Ovary (tissue), 7 donors: ENCODE measurements at regions not wholly inside any gene's neighbourhood (a gene's known extent, or its start where the extent isn't known, plus 50 kb on each side); places are given as distances from the start of the nearest gene placed in this dataset.

Experiments used
- DNase-seq, 5 donors: peaks; one replicate each; pipeline ENCODE4 v3.0.0-alpha.2; 2019 to 2020
- H3K27ac ChIP-seq, 2 donors: fragments of 200-600 bp; one replicate each; pipeline versions ENCODE4 v1.5.1 to v1.8.0; 2019 to 2022
- H3K27me3 ChIP-seq: fragments of 200-600 bp; one replicate; pipeline ENCODE4 v1.8.0; 2022
- H3K36me3 ChIP-seq: fragments of 200-600 bp; sonication (generic); one replicate; pipeline ENCODE4 v1.5.1; 2019
- H3K4me1 ChIP-seq: one replicate; pipeline ENCODE4 v1.8.1; 2013; ENCODE audit warnings: mild to moderate bottlenecking, moderate library complexity; ENCODE audit not compliant: insufficient read depth
- H3K4me3 ChIP-seq: fragments of 200-600 bp; sonication (generic); one replicate; pipeline ENCODE4 v1.5.1; 2017
- H3K9me3 ChIP-seq, 2 donors: fragments of 200-600 bp in 1 of 2; sonication (generic) in 1 of 2; one replicate each; pipeline versions ENCODE4 v1.5.1 to v1.8.1; 2013 to 2019; ENCODE audit warnings: mild to moderate bottlenecking in 1 of 2, moderate library complexity in 1 of 2
- EP300 ChIP-seq: sonication (generic); formaldehyde crosslinking; IDR thresholded peaks from one replicate; pipeline ENCODE4 v1.6.1; 2017; ENCODE audit warnings: antibody characterized with exemption
- POLR2A ChIP-seq: fragments of 450-650 bp; IDR thresholded peaks from one replicate; pipeline ENCODE4 v1.6.1; 2017; ENCODE audit warnings: antibody characterized with exemption, mild to moderate bottlenecking, moderate library complexity
- WGBS, 3 donors: extraction: QIAGEN DNeasy Blood & Tissue Kit in 1 of 3; methylation state at CpG; one replicate each; pipeline versions ENCODE4 v1.1.5 to v1.1.7; 2013 to 2017; 5-methylcytosine and 5-hydroxymethylcytosine counted together
- intact Hi-C, 4 donors: fragments of 100-400 bp; cut with DNase I; formaldehyde crosslinking; loops; one replicate each; pipeline versions ENCODE4 v1.11.0 to v1.15.1; 2022 to 2023
- TF ChIP-seq, protein P1 (sequence below), 3 donors: fragments of 450-650 bp in 2 of 3; fragments of 200-600 bp in 1 of 3; IDR thresholded peaks; one replicate each; pipeline versions ENCODE4 v1.5.1 to v1.8.0; 2016 to 2022; ENCODE audit warnings: antibody characterized with exemption in 3 of 3, mild to moderate bottlenecking in 1 of 3
- donor health status: DM: no; HTN: no; CAD: no; lungs with moderate emphysema.
- donor health status: DM: no; HTN: no; CAD: no.
- donor health status: Bipolar disorder and iron deficiency.
- donor health status: DM: no; HTN: no; CAD: no.
- donor health status: DM: yes; HTN: yes; CAD: no.

- intact Hi-C loops = no loop called here
- H3K4me3 ChIP-seq = no peak overlapping the region
- DNase-seq = no peak
These were observed 73.0 kb upstream of the KCTD1 start for GRCh38 chr18:26621161-26622026.

DNA sequence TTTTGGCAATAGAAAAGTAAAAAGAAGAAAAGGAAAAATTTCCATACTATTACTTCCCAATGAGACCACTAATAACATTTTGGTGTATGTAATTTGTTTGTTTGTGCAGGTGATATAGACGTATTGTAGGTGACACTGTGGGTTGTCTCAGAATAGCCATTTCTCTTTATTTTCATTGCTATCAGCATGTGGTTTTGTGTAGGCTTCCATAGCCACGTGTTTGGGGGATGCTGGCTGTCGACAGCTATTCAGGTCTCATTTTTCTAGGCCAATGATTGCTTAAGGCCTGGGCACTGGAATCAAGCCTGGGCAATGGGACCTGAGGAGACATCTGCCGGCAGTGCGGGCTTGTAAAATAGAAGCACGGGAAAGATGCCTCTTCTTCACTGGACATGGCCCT lies 71.0 kb upstream of the KCTD1 start:
- H3K27me3 ChIP-seq = no peaks in the 10 kb centered on the region
- WGBS, 3 donors = 86 to 87% (median 87%) methylated on average over 6 of the region's 6 CpGs
- no peak overlapping the region for H3K4me3 ChIP-seq
- no peak for DNase-seq
- no peak overlapping the region for H3K27ac ChIP-seq
- TF ChIP-seq, protein P1, sequence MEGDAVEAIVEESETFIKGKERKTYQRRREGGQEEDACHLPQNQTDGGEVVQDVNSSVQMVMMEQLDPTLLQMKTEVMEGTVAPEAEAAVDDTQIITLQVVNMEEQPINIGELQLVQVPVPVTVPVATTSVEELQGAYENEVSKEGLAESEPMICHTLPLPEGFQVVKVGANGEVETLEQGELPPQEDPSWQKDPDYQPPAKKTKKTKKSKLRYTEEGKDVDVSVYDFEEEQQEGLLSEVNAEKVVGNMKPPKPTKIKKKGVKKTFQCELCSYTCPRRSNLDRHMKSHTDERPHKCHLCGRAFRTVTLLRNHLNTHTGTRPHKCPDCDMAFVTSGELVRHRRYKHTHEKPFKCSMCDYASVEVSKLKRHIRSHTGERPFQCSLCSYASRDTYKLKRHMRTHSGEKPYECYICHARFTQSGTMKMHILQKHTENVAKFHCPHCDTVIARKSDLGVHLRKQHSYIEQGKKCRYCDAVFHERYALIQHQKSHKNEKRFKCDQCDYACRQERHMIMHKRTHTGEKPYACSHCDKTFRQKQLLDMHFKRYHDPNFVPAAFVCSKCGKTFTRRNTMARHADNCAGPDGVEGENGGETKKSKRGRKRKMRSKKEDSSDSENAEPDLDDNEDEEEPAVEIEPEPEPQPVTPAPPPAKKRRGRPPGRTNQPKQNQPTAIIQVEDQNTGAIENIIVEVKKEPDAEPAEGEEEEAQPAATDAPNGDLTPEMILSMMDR (IDR thresholded peaks at IDR 0.05) = no peak
- TF ChIP-seq POLR2A (no peak), EP300 (no peak)
- no peaks in the 10 kb centered on the region for H3K9me3 ChIP-seq
- H3K36me3 ChIP-seq = no peaks in the 10 kb centered on the region
- intact Hi-C loops = no loop called here
- no peaks in the 10 kb centered on the region for H3K4me1 ChIP-seq

More at GRCh38 chr18:26621161-26622026, 73.0 kb upstream of the KCTD1 start:
- TF ChIP-seq EP300 (no peak), POLR2A (no peak)
- TF ChIP-seq, protein P1 (IDR thresholded peaks at IDR 0.05) = no peak
- WGBS, 3 donors = 67 to 68% (median 68%) methylated on average over 22 of the region's 22 CpGs
- H3K27me3 ChIP-seq = no peaks in the 10 kb centered on the region
- H3K36me3 ChIP-seq = no peaks in the 10 kb centered on the region
- H3K9me3 ChIP-seq = no peaks in the 10 kb centered on the region
- H3K4me1 ChIP-seq = no peaks in the 10 kb centered on the region
- H3K27ac ChIP-seq = no peak overlapping the region

DNA sequence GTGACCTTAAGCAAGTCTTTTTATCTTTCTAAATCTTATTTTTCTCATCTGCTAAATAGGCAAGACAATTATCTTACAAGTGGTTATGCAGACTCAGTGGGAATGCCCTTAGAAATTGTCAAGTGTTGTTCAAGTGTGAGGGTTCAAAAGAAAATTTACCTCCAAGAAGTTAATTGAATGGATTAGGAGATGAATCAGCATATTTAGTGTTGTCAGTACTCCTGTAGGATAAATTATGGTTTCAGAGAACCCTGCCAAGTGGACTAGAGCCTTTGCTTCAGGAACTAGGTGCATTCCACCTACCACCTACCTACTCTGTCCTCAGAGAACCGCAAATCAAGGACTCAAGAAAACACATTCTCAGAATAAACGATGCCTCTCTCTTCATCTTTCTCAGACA lies 69.8 kb upstream of the KCTD1 start:
- Histone ChIP-seq H3K27me3 (no peaks in the 10 kb centered on the region), H3K9me3 (no peaks in the 10 kb centered on the region), H3K36me3 (no peaks in the 10 kb centered on the region), H3K27ac (no peak overlapping the region), H3K4me1 (no peaks in the 10 kb centered on the region), H3K4me3 (no peak overlapping the region)
- DNase-seq = no peak
- WGBS, 3 donors = 78 to 84% (median 79%) methylated on average over 2 of the region's 2 CpGs
- no peak for TF ChIP-seq POLR2A
- no peak for TF ChIP-seq EP300
- TF ChIP-seq, protein P1 (IDR thresholded peaks at IDR 0.05) = no peak
- intact Hi-C loops = no loop called here

DNA sequence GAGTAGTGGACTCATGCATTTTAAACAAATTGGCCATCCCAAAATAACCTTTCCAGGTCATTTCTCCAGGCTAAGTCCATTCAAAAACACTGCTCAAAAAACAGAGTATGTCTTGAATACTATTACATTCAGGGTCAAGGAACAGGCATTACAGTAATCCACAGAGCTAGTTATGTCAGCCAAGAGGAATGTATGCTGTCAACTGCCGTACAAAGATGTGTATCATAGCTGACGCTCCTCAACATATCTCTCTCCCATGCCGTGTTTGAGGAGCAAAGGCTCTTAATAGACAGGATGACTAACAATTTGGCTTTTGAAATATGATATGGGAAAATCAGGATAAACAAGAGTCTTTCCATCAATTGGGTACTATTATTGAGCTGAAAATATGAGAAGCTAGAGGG lies 68.8 kb upstream of the KCTD1 start:
- Histone ChIP-seq H3K9me3 (no peaks in the 10 kb centered on the region), H3K27ac (no peak overlapping the region), H3K4me1 (no peaks in the 10 kb centered on the region), H3K27me3 (no peaks in the 10 kb centered on the region), H3K4me3 (no peak overlapping the region), H3K36me3 (no peaks in the 10 kb centered on the region)
- WGBS, 3 donors = 53 to 68% (median 56%) methylated on average over 3 of the region's 3 CpGs
- no peak for DNase-seq
- intact Hi-C loops = no loop called here
- TF ChIP-seq POLR2A (no peak), EP300 (no peak)
- TF ChIP-seq, protein P1 (IDR thresholded peaks at IDR 0.05) = no peak
